OCI-LY7 (cell line): ENCODE measurements at regions not wholly inside any gene's neighbourhood (a gene's known extent, or its start where the extent isn't known, plus 50 kb on each side); places are given as distances from the start of the nearest gene placed in this dataset.

ENCODE experiments used
- BruUV-seq: library from RNA; stranded (reverse); fragments of 400-500 nt; replicated peaks from 2 replicates; lab custom pipeline; 2021; lab: Mats Ljungman, UMichigan
- CTCF ChIA-PET: fragments of 300-600 bp; sonication (Branson Sonifier 250); formaldehyde crosslinking; loops from one replicate; lab custom pipeline; 2022; ENCODE audit warnings: antibody characterized with exemption; ENCODE audit not compliant: unreplicated experiment; lab: Charles Lee
- POLR2A ChIA-PET: fragments of 300-600 bp; sonication (Branson Sonifier 250); formaldehyde crosslinking; loops from one replicate; lab custom pipeline; 2022; ENCODE audit warnings: antibody characterized with exemption; lab: Charles Lee
- DNase-seq: peaks from one replicate; pipeline ENCODE4 v3.0.0-alpha.2; 2015; ENCODE audit warnings: low spot score
- H2AFZ ChIP-seq: fragments of 200-600 bp; sonication (generic), shearing (Covaris generic); 2 replicates; pipeline ENCODE4 v1.6.1; 2014; ENCODE audit warnings: mild to moderate bottlenecking, antibody characterized with exemption, low read length, moderate library complexity
- H3K27ac ChIP-seq: fragments of 200-600 bp; sonication (generic); 2 replicates; pipeline ENCODE4 v1.5.1; 2014; ENCODE audit warnings: mixed run types, low read depth, mild to moderate bottlenecking, moderate library complexity, low read length, inconsistent platforms; ENCODE audit not compliant: poor library complexity, severe bottlenecking
- H3K36me3 ChIP-seq: fragments of 200-600 bp; sonication (generic); 2 replicates; pipeline ENCODE4 v1.6.1; 2014; ENCODE audit warnings: mild to moderate bottlenecking, antibody characterized with exemption, low read length, moderate library complexity, mixed read lengths; ENCODE audit not compliant: insufficient read depth
- H3K4me1 ChIP-seq: fragments of 200-600 bp; sonication (generic); 2 replicates; pipeline ENCODE4 v1.5.1; 2014; ENCODE audit warnings: mild to moderate bottlenecking, low read length; ENCODE audit not compliant: insufficient read depth, poor library complexity, severe bottlenecking
- H3K4me2 ChIP-seq: fragments of 200-600 bp; sonication (generic); 2 replicates; pipeline ENCODE4 v1.6.1; 2014; ENCODE audit warnings: mild to moderate bottlenecking, low read length
- H3K4me3 ChIP-seq: fragments of 200-600 bp; sonication (generic); 2 replicates; pipeline ENCODE4 v1.5.1; 2014; ENCODE audit warnings: mild to moderate bottlenecking, low read depth, low read length; ENCODE audit not compliant: poor library complexity, severe bottlenecking
- H3K79me2 ChIP-seq: fragments of 200-600 bp; sonication (generic); 2 replicates; pipeline ENCODE4 v1.6.1; 2016; ENCODE audit warnings: low read depth, mild to moderate bottlenecking, low read length, moderate library complexity, mixed read lengths; ENCODE audit not compliant: insufficient read depth
- H3K9me2 ChIP-seq: fragments of 200-600 bp; sonication (generic); 2 replicates; pipeline ENCODE4 v1.6.1; 2016; ENCODE audit warnings: mild to moderate bottlenecking, low read length, mixed read lengths; ENCODE audit not compliant: insufficient read depth
- H3K9me3 ChIP-seq: fragments of 200-600 bp; sonication (generic); 2 replicates; pipeline ENCODE4 v1.6.1; 2014; ENCODE audit warnings: mild to moderate bottlenecking, mixed run types, low read length, mixed read lengths
- H4K20me1 ChIP-seq: fragments of 200-600 bp; sonication (generic); 2 replicates; pipeline ENCODE4 v1.6.1; 2014; ENCODE audit warnings: mild to moderate bottlenecking, antibody characterized with exemption, low read length, moderate library complexity, mixed read lengths; ENCODE audit not compliant: insufficient read depth
- CTCF ChIP-seq: fragments of 200-600 bp; sonication (generic); conservative IDR thresholded peaks from 2 replicates; pipeline ENCODE4 v1.5.1; 2014; ENCODE audit warnings: mild to moderate bottlenecking, antibody characterized with exemption, low read length, moderate library complexity, mixed read lengths
- EZH2phosphoT487 ChIP-seq: fragments of 200-600 bp; sonication (generic); IDR thresholded peaks from 2 replicates; pipeline ENCODE4 v1.6.1; 2018; ENCODE audit warnings: low read depth, borderline replicate concordance, mild to moderate bottlenecking, mixed run types, antibody characterized with exemption, low read length, moderate library complexity, mixed read lengths
- intact Hi-C: fragments of 100-400 bp; cut with micrococcal nuclease; formaldehyde crosslinking; loops from one replicate; pipeline ENCODE4 v1.10.0; 2022; ENCODE audit not compliant: unreplicated experiment

- no peaks in the 10 kb centered on the region for H4K20me1 ChIP-seq
- TF ChIP-seq CTCF (no peak), EZH2phosphoT487 (no peak)
- H2AFZ ChIP-seq: no peak overlapping the region
- CTCF ChIA-PET: no interaction called here
- no peak for DNase-seq
- no peak overlapping the region for H3K4me3 ChIP-seq
- no peaks in the 10 kb centered on the region for H3K4me1 ChIP-seq
- no peaks in the 10 kb centered on the region for H3K9me2 ChIP-seq
- intact Hi-C loops: no loop called here
- H3K79me2 ChIP-seq: no peaks in the 10 kb centered on the region
- no TSS peak for BruUV-seq
- H3K9me3 ChIP-seq: no peaks in the 10 kb centered on the region
- H3K4me2 ChIP-seq: no peak overlapping the region
- POLR2A ChIA-PET: no interaction called here
- H3K36me3 ChIP-seq: no peaks in the 10 kb centered on the region
- no peak overlapping the region for H3K27ac ChIP-seq
Measured at GRCh38 chr14:40447017-40447416, 1014.8 kb upstream of the FBXO33 start.

GRCh38 chr14:40445020-40445419, 1012.8 kb upstream of the FBXO33 start:
- ChIA-PET POLR2A (no interaction called here), CTCF (no interaction called here)
- Histone ChIP-seq H2AFZ (no peak overlapping the region), H3K4me2 (no peak overlapping the region), H3K4me1 (no peaks in the 10 kb centered on the region), H3K9me3 (no peaks in the 10 kb centered on the region), H3K4me3 (no peak overlapping the region), H3K79me2 (no peaks in the 10 kb centered on the region), H3K36me3 (no peaks in the 10 kb centered on the region), H4K20me1 (no peaks in the 10 kb centered on the region), H3K9me2 (no peaks in the 10 kb centered on the region), H3K27ac (no peak overlapping the region)
- DNase-seq: no peak
- intact Hi-C loops: no loop called here
- TF ChIP-seq CTCF (no peak), EZH2phosphoT487 (no peak)
- no TSS peak for BruUV-seq

GRCh38 chr14:40436551-40436950, 1004.3 kb upstream of the FBXO33 start:
- Histone ChIP-seq H3K4me3 (no peak overlapping the region), H2AFZ (no peak overlapping the region), H3K9me3 (no peaks in the 10 kb centered on the region), H3K4me2 (no peak overlapping the region), H4K20me1 (no peaks in the 10 kb centered on the region), H3K36me3 (no peaks in the 10 kb centered on the region), H3K79me2 (no peaks in the 10 kb centered on the region), H3K4me1 (no peaks in the 10 kb centered on the region), H3K9me2 (no peaks in the 10 kb centered on the region), H3K27ac (no peak overlapping the region)
- no peak for DNase-seq
- POLR2A ChIA-PET: no interaction called here
- TF ChIP-seq EZH2phosphoT487: no peak
- no peak for TF ChIP-seq CTCF
- intact Hi-C loops: no loop called here
- no TSS peak for BruUV-seq
- CTCF ChIA-PET: no interaction called here
